Dedifferentiated amniotic fluid mesenchymal stem cell (primary cell): ENCODE measurements at regions not wholly inside any gene's neighbourhood (a gene's known extent, or its start where the extent isn't known, plus 50 kb on each side); places are given as distances from the start of the nearest gene placed in this dataset.

ENCODE experiments used
- DNase-seq: peaks from one replicate; pipeline ENCODE4 v3.0.0-alpha.2; 2016; ENCODE audit errors: extremely low spot score

GRCh38 chr12:102781117-102781516 lies 135.9 kb downstream of the PAH start:
- DNase-seq: no peak

GRCh38 chr12:102776041-102776440 lies 141.0 kb downstream of the PAH start:
- no peak for DNase-seq

DNA sequence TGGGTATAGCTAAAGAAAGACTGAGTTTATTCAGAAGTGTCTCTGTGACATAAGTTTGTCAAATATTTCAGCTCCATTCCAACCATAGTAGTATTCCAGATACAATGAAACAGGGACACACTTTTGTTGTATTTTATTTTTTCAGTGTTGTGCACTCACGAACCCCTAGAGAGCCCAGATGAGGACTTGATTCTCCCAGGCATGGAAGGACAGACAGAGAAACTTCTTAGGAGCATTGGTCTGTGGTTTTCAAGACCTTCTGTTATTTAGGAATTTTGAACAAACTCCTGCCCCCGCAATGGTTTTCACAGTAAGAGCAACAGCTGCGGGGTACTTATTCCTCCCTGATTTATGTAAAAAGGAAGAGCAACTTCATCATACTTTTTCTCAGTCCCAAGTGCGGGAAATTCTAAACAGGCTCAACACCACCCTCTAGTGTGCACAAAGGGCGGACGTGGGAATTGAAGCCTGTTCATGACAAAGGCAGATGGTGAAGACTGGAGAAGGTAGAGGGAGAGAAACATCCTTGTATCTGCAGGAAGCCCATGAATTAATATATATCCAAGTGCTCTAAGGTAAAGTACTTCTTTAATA lies 147.6 kb downstream of the PAH start:
- peak; percentile 86 for DNase-seq

DNA sequence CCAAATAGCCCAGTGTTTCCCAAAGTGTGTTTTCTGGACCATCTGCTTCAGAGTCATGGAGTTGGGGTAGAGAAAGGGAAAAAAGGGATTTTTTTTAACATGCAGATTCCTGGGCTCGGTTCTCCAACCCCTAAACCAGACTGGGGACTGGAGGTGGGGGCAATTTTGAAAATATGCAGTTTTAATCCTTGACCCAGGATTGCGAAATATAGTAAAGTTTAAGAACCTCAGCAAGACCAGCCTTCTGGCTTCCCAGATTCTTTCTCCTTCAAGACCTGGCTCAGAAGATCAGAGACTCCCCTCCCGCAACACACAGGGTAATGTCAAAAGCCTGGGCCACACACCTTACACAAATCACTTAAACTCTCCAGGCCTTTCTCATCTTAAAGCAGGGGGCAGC lies 150.1 kb downstream of the PAH start:
- DNase-seq: no peak

DNA sequence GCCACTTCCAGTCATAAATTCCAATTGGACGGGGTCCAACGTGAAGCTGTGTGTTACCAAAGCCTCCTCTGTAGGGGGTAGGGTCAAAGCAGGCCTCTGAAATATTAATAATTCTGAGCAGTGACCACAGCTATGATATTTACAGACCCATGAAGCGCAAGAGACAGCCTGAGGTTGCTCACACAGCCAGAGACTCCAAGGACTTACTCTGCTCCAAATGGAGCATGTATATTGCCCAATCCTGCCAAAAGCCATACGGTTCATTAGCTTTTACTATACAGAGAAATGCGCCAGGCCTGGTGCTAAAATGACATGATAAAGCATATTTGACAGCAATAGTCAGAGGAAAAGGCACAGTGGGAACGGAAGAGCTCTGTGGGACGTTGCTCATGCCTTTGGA lies 151.3 kb downstream of the PAH start:
- no peak for DNase-seq

GRCh38 chr12:102763471-102763870 lies 153.6 kb downstream of the PAH start:
- no peak for DNase-seq

GRCh38 chr12:102763061-102763460 lies 154.0 kb downstream of the PAH start:
- no peak for DNase-seq

GRCh38 chr12:102760322-102760721 lies 156.7 kb downstream of the PAH start:
- no peak for DNase-seq

DNA sequence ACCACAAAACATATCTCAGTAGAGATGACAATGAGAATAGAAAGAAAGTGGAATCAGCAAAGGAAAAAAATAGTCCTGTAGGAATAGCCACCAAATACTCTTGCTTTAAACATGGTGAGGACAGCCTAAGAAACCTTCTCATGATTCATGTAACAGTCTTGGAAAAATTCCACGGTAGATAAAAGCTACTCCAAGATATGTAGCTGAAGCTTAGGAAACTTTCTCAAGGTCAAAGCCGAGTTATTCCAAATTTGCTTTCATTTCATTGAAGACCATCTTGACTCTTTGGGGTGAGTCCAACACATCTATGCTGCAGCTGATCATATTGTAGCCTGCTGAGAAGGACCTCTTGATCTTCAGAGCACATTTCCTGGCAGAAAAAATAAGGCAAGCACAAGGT lies 157.6 kb downstream of the PAH start:
- DNase-seq: no peak

GRCh38 chr12:102757882-102758226 lies 159.2 kb downstream of the PAH start:
- DNase-seq: no peak

DNA sequence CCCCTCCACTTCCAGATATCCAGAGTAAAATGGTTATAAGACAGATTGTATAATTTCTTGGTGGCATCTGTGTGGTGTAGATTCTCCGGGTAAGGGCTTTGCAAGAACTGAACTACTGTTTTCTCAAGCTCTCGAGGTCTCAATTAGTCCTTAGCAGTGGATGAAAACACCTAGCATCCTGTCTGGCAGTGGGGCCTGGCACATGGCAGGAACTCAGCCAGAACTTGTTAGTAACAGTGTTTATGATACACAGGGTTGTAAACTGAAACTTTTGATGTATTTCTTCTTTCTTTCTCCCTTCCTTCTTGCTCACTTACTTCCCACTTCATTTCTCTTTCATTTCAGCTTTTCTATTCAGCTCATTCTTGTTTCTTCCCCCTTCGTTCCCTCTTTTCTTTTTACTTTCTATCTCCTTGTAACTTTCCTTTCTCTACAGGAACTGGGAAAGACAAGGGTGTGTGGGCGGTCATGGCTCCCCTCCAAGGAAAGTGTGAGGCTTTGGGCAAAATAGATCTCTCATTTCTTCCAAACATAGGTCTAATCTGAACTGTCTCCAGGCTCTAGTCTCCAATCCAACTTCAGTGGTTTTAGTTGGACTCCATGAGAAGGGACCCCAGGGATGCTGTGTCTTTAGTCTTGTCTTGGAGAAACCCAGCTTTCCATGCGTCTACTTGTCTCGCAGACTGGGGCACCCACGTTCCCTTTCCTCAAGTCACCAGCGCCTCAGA lies 159.7 kb downstream of the PAH start:
- no peak for DNase-seq

GRCh38 chr12:102756530-102756929 lies 160.5 kb downstream of the PAH start:
- DNase-seq: no peak

- no peak for DNase-seq
Measured at GRCh38 chr12:102755266-102755665, 161.8 kb downstream of the PAH start.

DNA sequence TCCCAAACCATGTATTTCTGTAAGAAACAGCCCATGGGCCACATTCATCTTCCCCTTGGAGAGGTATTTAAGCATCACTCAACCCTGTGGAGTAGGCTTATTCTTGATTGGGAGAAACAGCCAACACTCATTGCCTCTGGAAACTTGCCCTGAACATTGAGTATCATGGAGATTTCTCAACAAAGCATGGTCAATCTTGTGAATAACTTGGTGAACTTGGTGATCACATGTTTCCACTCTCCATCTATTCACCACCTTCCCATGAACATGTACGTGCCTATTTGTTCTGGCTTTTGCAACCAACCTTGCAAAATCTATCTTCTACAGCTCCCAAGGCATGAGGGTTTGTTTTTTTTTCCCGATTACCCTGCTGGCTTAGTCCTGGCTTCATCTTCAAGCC lies 163.2 kb downstream of the PAH start:
- no peak for DNase-seq

- DNase-seq: no peak
Measured at GRCh38 chr12:102748704-102749103, 168.3 kb downstream of the PAH start.

DNA sequence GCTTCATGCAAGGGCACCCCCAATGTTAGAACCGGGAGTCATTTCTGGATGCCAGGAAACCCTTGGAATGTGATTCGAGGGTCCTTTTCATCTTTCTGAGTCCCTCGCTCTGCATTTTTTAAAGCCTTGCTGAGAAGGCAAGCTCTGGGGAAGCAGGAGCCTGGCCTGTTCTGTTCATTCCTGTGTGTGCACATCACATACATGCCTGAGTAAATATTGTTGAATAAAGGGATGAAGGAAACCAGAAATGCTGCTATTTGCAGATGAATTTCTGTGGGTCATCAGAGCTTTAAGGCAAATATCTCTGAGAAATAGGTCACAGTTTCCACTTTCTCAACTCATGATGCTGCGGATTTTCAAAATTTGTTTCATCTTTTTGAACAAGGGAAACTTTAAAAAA lies 170.1 kb downstream of the PAH start:
- DNase-seq: no peak

- DNase-seq: no peak
Measured at GRCh38 chr12:102745971-102746600, 171.0 kb downstream of the PAH start.

DNA sequence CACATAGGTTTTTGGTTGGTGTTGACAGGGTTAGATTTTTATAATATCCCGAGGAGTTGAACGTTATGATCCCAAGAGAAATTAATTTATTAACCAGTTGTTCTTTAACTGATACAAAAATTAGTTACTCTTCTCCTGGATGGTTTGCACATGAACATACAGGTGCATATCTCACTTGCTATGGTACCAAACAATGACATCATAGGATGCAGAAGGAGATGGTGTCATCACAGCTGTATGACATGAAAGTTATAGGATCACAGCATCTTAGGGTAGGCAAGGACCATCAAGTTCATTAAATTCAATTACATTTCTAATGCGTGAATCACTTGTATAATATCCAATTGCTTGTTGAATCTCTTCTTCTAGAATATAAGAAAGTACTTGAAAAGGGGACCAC lies 175.8 kb downstream of the PAH start:
- DNase-seq: no peak

DNA sequence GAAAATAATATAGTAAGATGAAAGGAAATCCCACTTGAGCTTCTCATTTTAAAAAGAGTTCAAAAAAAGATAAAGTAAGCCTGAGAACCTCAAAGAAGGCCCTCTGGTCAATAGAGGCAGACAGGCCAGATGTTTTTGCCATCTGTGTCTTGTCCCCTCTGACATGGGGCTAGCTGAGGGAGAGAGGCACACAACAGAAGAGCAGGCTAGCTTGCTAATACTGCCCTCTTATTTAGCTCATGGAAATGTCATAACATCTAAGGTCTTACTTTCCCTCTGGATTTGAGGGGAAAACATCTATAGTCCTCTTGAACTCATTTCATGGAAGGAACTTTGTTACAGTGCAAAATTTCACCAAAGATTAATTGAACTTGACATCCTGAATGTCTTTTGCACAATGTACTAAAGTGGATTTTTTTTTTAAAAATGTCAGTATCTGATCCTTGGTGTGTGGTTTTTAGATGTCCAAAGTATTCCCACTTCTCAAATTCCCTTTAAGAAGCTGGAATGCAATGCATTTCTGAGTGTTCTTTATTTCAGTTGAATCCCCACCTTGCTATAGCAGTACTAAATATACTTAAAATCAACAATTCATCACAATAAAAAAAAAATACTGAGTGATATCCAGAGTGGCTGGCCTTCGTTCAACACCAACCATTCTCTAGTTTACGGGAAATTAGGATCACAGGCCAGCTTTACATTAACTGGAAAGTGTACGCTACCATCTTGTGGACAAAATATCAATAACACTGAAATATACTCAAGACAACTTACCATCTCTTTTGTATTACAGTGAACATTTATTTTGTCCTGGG lies 176.7 kb downstream of the PAH start:
- peak; percentile 82 for DNase-seq

DNA sequence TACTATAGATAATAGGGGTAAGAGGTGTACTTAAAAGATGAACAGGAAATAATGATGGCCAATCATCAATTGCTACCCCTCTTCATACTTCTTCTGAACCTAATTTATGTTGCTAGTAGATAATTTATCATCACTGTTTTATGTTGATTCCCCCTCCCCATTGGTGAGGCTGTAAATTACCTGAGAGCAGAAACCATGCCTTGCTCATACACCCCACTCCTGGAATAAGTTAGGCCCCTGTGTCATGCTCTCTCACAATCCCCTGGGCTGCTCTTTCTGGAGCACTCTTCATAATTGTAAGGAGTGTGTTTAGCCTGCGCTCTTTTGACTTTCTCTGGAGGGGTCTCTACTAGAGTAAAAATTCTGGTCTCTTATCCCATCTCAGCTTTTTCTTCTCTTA lies 180.7 kb downstream of the PAH start:
- DNase-seq: no peak

DNA sequence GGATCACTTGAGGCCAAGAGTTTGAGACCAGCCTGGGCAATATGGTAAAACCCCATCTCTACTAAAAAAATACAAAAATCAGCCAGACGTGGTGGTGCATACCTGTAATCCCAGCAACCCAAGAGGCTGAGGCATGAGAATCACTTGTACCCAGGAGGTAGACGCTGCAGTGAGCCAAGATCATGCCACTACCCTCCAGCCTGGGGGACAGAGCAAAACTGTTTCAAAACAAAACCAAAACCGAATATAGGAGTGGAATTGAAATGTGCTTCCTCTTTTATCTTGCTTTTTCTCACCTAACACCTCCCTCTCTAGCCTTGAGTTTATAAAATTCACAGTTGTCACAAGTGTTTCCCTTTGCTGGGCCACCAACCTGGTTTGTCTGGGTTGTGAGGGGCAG lies 181.9 kb downstream of the PAH start:
- no peak for DNase-seq

DNA sequence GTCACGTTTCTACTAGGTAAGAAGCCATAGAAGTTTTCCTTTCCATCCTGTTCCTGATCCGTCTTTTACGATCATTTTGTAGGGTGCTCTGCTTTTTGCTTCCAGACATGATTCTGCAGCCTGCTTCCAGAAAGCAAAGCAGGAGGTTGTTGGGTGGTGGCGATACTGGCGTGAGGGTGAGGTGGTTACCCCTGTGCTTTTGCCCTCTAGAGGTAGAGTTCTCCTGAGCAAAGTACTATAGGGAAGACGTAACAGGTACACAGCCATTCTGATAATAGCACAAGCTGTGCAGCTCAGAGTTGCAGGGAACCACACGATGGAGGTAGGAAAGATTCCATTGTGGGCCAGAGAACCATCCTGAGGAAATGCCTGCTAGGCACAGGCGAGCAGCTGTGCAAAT lies 186.0 kb downstream of the PAH start:
- no peak for DNase-seq
